ENCODE measurements at regions not wholly inside any gene's neighbourhood (a gene's known extent, or its start where the extent isn't known, plus 50 kb on each side); places are given as distances from the start of the nearest gene placed in this dataset.

DNA sequence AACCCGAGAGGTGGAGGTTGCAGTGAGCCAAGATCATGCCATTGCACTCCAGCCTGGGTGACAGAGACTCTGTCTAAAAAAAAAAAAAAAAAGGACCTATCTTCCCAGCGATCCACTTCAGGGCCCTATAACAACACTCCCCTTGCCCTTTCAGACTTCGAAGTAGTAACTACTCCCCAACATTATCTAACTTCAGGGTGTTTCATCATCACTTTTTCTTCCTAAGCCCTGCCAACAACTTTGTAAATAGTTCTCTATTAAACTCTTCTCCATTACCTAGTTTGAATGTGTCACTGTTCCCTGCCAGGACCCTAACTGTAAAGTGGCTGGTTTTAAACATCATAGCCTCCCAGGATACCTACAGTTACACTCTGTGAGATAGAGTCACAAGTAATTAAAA, 220.8 kb downstream of the BTG1 start:
- no peaks in the 10 kb centered on the region for H3K27me3 Mint-ChIP-seq (ENCODE audit: low read depth)
- H3K9me3 Mint-ChIP-seq, result peaks cover 12% of the 10 kb centered on the region
- no peak overlapping the region for H3K27ac Mint-ChIP-seq
- H3K4me1 Mint-ChIP-seq, result peaks cover 17% of the 10 kb centered on the region
- no peak for TF ChIP-seq CTCF (IDR thresholded peaks at IDR 0.05; ENCODE audit: unreplicated experiment)
- no peak overlapping the region for H3K4me3 Mint-ChIP-seq
- no peaks in the 10 kb centered on the region for H3K36me3 Mint-ChIP-seq
- DNase-seq (ENCODE audit: low spot score in 2 of 2, unreplicated experiment in 2 of 2), result no peak

DNA sequence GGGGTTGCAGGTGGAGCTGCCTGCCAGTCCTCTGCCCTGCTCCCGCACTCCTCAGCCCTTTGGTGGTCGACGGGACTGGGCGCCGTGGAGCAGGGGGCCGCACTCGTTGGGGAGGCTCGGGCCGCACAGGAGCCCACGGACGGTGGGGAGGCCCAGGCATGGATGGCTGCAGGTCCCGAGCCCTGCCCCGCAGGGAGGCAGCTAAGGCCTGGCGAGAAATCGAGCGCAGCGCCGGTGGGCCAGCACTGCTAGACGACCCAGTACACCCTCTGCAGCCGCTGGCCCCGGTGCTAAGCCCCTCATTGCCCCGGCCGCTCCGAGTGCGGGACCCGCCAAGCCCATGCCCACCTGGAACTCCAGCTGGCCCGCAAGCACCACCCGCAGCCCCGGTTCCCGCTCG, 221.8 kb downstream of the BTG1 start:
- TF ChIP-seq CTCF (IDR thresholded peaks at IDR 0.05; ENCODE audit: unreplicated experiment), result no peak
- no peaks in the 10 kb centered on the region for H3K27me3 Mint-ChIP-seq (ENCODE audit: low read depth)
- DNase-seq (ENCODE audit: low spot score in 2 of 2, unreplicated experiment in 2 of 2), result no peak
- no peaks in the 10 kb centered on the region for H3K36me3 Mint-ChIP-seq
- H3K27ac Mint-ChIP-seq, result no peak overlapping the region
- H3K4me3 Mint-ChIP-seq, result no peak overlapping the region
- H3K4me1 Mint-ChIP-seq, result peaks cover 17% of the 10 kb centered on the region
- peaks cover 12% of the 10 kb centered on the region for H3K9me3 Mint-ChIP-seq

- no peaks in the 10 kb centered on the region for H3K27me3 Mint-ChIP-seq (ENCODE audit: low read depth)
- H3K9me3 Mint-ChIP-seq, result peaks cover 5% of the 10 kb centered on the region
- peaks cover 22% of the 10 kb centered on the region for H3K4me1 Mint-ChIP-seq
- DNase-seq (ENCODE audit: low spot score in 2 of 2, unreplicated experiment in 2 of 2), result no peak
- no peak overlapping the region for H3K27ac Mint-ChIP-seq
- TF ChIP-seq CTCF (IDR thresholded peaks at IDR 0.05; ENCODE audit: unreplicated experiment), result no peak
- H3K36me3 Mint-ChIP-seq, result no peaks in the 10 kb centered on the region
- no peak overlapping the region for H3K4me3 Mint-ChIP-seq
These were observed 223.0 kb downstream of the BTG1 start for GRCh38 chr12:91922674-91923073.

DNA sequence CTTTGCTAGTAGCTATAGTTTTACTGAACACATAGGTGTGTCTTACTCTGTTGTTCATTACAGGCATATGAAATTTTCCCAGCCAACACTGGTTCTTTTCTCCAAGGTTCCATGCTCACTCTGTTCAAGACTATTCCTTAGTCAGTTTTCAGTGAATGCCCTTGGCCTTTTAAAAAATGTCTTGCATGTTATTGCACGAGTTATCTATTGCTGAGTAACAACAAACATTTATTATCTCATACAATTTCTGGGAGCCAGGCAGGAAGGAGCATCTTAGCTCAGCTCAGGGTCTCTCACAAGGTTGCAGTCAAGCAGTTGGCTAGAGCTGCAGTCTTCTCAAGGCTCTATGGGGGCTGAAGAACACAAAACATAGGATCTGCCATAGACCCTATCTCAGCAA, 223.5 kb downstream of the BTG1 start:
- Mint-ChIP-seq H3K9me3 (peaks cover 5% of the 10 kb centered on the region), H3K36me3 (no peaks in the 10 kb centered on the region), H3K4me1 (peaks cover 22% of the 10 kb centered on the region), H3K27me3 (ENCODE audit: low read depth) (no peaks in the 10 kb centered on the region), H3K27ac (no peak overlapping the region), H3K4me3 (no peak overlapping the region)
- TF ChIP-seq CTCF (IDR thresholded peaks at IDR 0.05; ENCODE audit: unreplicated experiment), result no peak
- DNase-seq (ENCODE audit: low spot score in 2 of 2, unreplicated experiment in 2 of 2), result no peak

- no peak overlapping the region for H3K4me3 Mint-ChIP-seq
- no peak overlapping the region for H3K27ac Mint-ChIP-seq
- no peak for DNase-seq (ENCODE audit: low spot score in 2 of 2, unreplicated experiment in 2 of 2)
- no peaks in the 10 kb centered on the region for H3K27me3 Mint-ChIP-seq (ENCODE audit: low read depth)
- TF ChIP-seq CTCF (IDR thresholded peaks at IDR 0.05; ENCODE audit: unreplicated experiment), result no peak
- peaks cover 22% of the 10 kb centered on the region for H3K4me1 Mint-ChIP-seq
- no peaks in the 10 kb centered on the region for H3K36me3 Mint-ChIP-seq
- peaks cover 5% of the 10 kb centered on the region for H3K9me3 Mint-ChIP-seq
These were observed 224.1 kb downstream of the BTG1 start for GRCh38 chr12:91921555-91921954.

- Mint-ChIP-seq H3K36me3 (no peaks in the 10 kb centered on the region), H3K27ac (no peak overlapping the region), H3K9me3 (peaks cover 5% of the 10 kb centered on the region), H3K4me3 (no peak overlapping the region), H3K27me3 (ENCODE audit: low read depth) (no peaks in the 10 kb centered on the region), H3K4me1 (peaks cover 22% of the 10 kb centered on the region)
- no peak for DNase-seq (ENCODE audit: low spot score in 2 of 2, unreplicated experiment in 2 of 2)
- TF ChIP-seq CTCF (IDR thresholded peaks at IDR 0.05; ENCODE audit: unreplicated experiment), result no peak
These were observed 224.9 kb downstream of the BTG1 start for GRCh38 chr12:91920741-91921140.

All from mesothelial cell of epicardium (in vitro differentiated cells).